KMS-11 (cell line): ENCODE measurements at regions not wholly inside any gene's neighbourhood (a gene's known extent, or its start where the extent isn't known, plus 50 kb on each side); places are given as distances from the start of the nearest gene placed in this dataset.

Experiments
- H2AFZ ChIP-seq: fragments of 200-600 bp; sonication (generic); 2 replicates; pipeline ENCODE4 v1.6.1; 2016; ENCODE audit warnings: antibody characterized with exemption, mixed run types, low read depth
- H3K27ac ChIP-seq: fragments of 200-600 bp; sonication (generic); 2 replicates; pipeline ENCODE4 v1.6.1; 2016; ENCODE audit warnings: mild to moderate bottlenecking, mixed run types
- H3K27me3 ChIP-seq: fragments of 200-600 bp; sonication (generic); 2 replicates; pipeline ENCODE4 v1.6.1; 2017; ENCODE audit warnings: mild to moderate bottlenecking, low read depth, mixed run types, moderate library complexity; ENCODE audit not compliant: insufficient read depth
- H3K36me3 ChIP-seq: fragments of 200-600 bp; sonication (generic); 2 replicates; pipeline ENCODE4 v1.6.1; 2017; ENCODE audit warnings: mild to moderate bottlenecking, mixed run types; ENCODE audit not compliant: insufficient read depth
- H3K4me1 ChIP-seq: fragments of 200-600 bp; sonication (generic); 2 replicates; pipeline ENCODE4 v1.6.1; 2016; ENCODE audit warnings: mild to moderate bottlenecking, low read depth, mixed run types; ENCODE audit not compliant: poor library complexity, severe bottlenecking
- H3K4me2 ChIP-seq: fragments of 200-600 bp; sonication (generic); 2 replicates; pipeline ENCODE4 v1.7.0; 2016; ENCODE audit warnings: mild to moderate bottlenecking, mixed run types
- H3K4me3 ChIP-seq: fragments of 200-600 bp; sonication (generic); IDR thresholded peaks from 2 replicates; pipeline ENCODE4 v1.6.1; 2017; ENCODE audit warnings: low read depth, low read length, mixed read lengths; ENCODE audit not compliant: insufficient read depth
- H3K79me2 ChIP-seq: fragments of 200-600 bp; sonication (generic); 2 replicates; pipeline ENCODE4 v1.6.1; 2016; ENCODE audit warnings: low read depth, mixed run types; ENCODE audit not compliant: insufficient read depth
- H3K9ac ChIP-seq: fragments of 200-600 bp; sonication (generic); 2 replicates; pipeline ENCODE4 v1.6.1; 2016; ENCODE audit warnings: mild to moderate bottlenecking, mixed run types
- H4K20me1 ChIP-seq: fragments of 200-600 bp; sonication (generic); 2 replicates; pipeline ENCODE4 v1.6.1; 2016; ENCODE audit warnings: mild to moderate bottlenecking, mixed run types; ENCODE audit not compliant: insufficient read depth
- CTCF ChIP-seq: fragments of 200-600 bp; sonication (generic); conservative IDR thresholded peaks from 2 replicates; pipeline ENCODE4 v1.6.1; 2017; ENCODE audit warnings: low read depth, mild to moderate bottlenecking, antibody characterized with exemption, low read length, moderate library complexity, mixed read lengths

- Histone ChIP-seq H3K4me1 (no peaks in the 10 kb centered on the region), H3K4me3 (no peak overlapping the region), H3K9ac (no peak overlapping the region), H2AFZ (no peak overlapping the region), H3K4me2 (no peak overlapping the region), H4K20me1 (no peaks in the 10 kb centered on the region), H3K27ac (no peak overlapping the region), H3K27me3 (peaks cover 3% of the 10 kb centered on the region; the same call in 1 of the 2 replicates), H3K79me2 (no peaks in the 10 kb centered on the region), H3K36me3 (no peaks in the 10 kb centered on the region)
- no peak for TF ChIP-seq CTCF
These were observed 394.0 kb downstream of the MIAT start for GRCh38 chr22:27051407-27051806.

- Histone ChIP-seq H3K27me3 (no peaks in the 10 kb centered on the region; the same call in 1 of the 2 replicates), H3K4me2 (no peak overlapping the region), H3K79me2 (no peaks in the 10 kb centered on the region), H3K9ac (no peak overlapping the region), H3K4me3 (no peak overlapping the region), H3K4me1 (no peaks in the 10 kb centered on the region), H4K20me1 (no peaks in the 10 kb centered on the region), H2AFZ (no peak overlapping the region), H3K36me3 (no peaks in the 10 kb centered on the region), H3K27ac (no peak overlapping the region)
- no peak for TF ChIP-seq CTCF
These were observed 400.3 kb downstream of the MIAT start for GRCh38 chr22:27057717-27058116.

- Histone ChIP-seq H3K27ac (no peak overlapping the region), H3K4me1 (no peaks in the 10 kb centered on the region), H3K4me2 (no peak overlapping the region), H3K4me3 (no peak overlapping the region), H3K27me3 (peaks cover 6% of the 10 kb centered on the region; the same call in 1 of the 2 replicates), H4K20me1 (no peaks in the 10 kb centered on the region), H2AFZ (no peak overlapping the region), H3K9ac (no peak overlapping the region), H3K36me3 (no peaks in the 10 kb centered on the region), H3K79me2 (no peaks in the 10 kb centered on the region)
- TF ChIP-seq CTCF: no peak
These were observed 402.8 kb downstream of the MIAT start for GRCh38 chr22:27060190-27060589.

- no peak overlapping the region for H3K9ac ChIP-seq
- H3K27me3 ChIP-seq: peaks cover 10% of the 10 kb centered on the region; the same call in 1 of the 2 replicates
- no peaks in the 10 kb centered on the region for H4K20me1 ChIP-seq
- H3K4me3 ChIP-seq: no peak overlapping the region
- no peaks in the 10 kb centered on the region for H3K36me3 ChIP-seq
- H3K27ac ChIP-seq: no peak overlapping the region
- H3K4me1 ChIP-seq: no peaks in the 10 kb centered on the region
- H3K4me2 ChIP-seq: no peak overlapping the region
- TF ChIP-seq CTCF: no peak
- no peak overlapping the region for H2AFZ ChIP-seq
- no peaks in the 10 kb centered on the region for H3K79me2 ChIP-seq
These were observed 405.5 kb downstream of the MIAT start for GRCh38 chr22:27062910-27063309.
